GM19043 (cell line): ENCODE measurements at regions not wholly inside any gene's neighbourhood (a gene's known extent, or its start where the extent isn't known, plus 50 kb on each side); places are given as distances from the start of the nearest gene placed in this dataset.
A peak's percentile ranks its signal among the peaks of the same experiment; 100 is the strongest.
"Not testable (repeated sequence)": the region's sequence is repeated elsewhere in the genome, so short reads cannot be mapped to it uniquely, and the experiment has no call there.

Experiments used
- ATAC-seq: cut with Tn5 transposase; IDR thresholded peaks from one replicate; pipeline ENCODE4 v1.9.1; 2021; ENCODE audit warnings: low read depth; ENCODE audit not compliant: unreplicated experiment

GRCh38 chr1:219067350-219067712 lies 106.3 kb upstream of the LYPLAL1 start:
- no peak for ATAC-seq

GRCh38 chr1:219070395-219070794 lies 103.3 kb upstream of the LYPLAL1 start:
- not testable (repeated sequence) for ATAC-seq

GRCh38 chr1:219071209-219071608 lies 102.5 kb upstream of the LYPLAL1 start:
- no peak for ATAC-seq

DNA sequence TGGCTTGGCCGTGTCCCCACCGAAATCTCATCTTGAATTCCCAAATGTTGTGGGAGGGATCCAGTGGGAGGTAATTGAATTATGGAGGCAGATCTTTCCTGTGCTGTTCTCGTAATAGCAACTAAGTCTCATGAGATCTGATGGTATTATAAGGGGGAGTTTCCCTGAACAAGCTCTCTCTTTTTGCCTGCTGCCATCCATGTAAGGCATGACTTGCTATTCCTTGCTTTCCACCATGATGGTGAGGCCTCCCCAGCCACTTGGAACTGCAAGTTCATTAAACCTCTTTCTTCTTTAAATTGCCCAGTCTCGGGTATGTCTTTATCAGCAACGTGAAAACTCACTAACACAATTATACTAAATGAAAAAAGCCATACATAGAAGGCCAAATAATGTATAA lies 101.3 kb upstream of the LYPLAL1 start:
- ATAC-seq = no peak

DNA sequence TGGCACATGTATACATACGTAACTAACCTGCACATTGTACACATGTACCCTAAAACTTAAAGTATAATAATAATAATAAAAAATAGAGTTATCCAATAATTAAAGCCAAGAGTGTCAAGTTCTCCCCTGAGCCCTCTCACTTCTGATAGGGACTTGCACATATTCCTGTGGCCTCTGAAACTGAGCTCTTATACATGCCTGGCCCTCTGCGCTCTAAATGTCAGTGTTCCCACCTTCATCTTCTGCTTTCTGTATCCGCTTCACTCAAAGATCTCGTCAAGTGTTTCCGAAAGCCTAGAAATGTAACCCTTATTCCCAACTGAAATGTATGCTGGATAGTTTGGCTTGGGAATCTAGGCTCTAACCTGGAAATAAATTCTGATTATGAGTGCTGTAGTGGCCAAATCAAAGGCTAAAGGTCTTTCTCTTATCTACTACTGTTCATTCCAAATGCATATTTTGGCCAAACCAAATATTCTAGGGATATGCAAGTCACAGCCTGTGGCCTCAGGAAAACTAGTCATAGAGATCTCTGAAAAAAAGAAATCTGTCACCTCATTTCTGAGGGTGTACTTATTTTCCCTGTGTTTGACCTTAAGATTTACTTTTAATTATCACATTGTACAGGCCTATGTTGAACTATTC lies 99.5 kb upstream of the LYPLAL1 start:
- no peak for ATAC-seq

DNA sequence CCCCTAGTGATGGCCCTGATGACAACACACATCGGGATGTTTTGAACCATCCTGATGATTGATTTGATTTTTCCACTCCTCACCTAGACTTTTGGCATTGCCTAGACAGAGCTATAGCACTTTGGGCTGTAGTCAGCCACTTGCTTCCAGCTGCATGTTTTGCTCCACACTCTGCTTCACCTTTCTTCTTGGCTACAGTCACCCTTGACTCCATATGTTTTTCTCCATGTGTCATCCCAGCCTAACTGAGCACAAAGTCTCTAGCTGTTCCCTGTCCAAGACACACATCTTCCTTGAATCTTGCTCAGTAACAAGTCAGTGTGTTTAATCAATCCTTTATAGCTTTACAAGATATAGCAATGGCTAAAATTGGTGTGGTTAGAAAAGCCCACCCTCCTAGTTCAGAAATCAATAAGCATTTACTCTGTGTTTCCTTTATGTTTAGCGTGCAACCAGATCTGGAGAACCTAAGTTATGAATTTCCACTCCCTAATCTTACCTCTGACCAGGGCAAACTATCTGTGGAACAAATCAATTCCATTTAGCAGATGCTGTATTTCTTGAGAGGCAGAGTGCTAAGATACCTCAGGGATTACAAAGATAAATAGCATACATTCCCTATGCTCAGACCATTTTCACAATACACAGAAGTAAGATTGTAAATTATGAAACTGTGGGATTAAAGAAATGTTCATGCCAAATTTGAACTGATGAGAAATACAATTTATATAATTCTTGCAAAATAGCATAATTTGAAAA lies 98.4 kb upstream of the LYPLAL1 start:
- no peak for ATAC-seq

- no peak for ATAC-seq
Measured at GRCh38 chr1:219076326-219076937, 97.2 kb upstream of the LYPLAL1 start.

DNA sequence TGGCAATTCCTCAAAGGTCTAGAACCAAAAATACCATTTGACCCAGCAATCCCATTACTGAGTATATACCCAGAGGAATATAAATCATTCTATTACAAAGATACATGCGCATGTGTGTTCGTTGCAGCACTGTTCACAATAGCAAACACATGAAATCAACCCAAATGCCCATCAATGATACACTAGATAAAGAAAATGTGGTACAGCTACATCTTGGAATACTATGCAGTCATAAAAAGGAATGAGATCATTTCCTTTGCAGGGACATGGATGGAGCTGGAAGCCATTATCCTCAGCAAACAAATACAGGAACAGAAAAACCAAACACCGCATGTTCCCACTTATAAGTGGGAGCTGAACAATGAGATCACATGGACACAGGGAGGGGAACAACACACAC lies 95.9 kb upstream of the LYPLAL1 start:
- not testable (repeated sequence) for ATAC-seq

- peak; percentile 65 for ATAC-seq
Measured at GRCh38 chr1:219081943-219082925, 91.4 kb upstream of the LYPLAL1 start.

- ATAC-seq = no peak
Measured at GRCh38 chr1:219083631-219084030, 90.0 kb upstream of the LYPLAL1 start.

- no peak for ATAC-seq
Measured at GRCh38 chr1:219085082-219085481, 88.6 kb upstream of the LYPLAL1 start.

DNA sequence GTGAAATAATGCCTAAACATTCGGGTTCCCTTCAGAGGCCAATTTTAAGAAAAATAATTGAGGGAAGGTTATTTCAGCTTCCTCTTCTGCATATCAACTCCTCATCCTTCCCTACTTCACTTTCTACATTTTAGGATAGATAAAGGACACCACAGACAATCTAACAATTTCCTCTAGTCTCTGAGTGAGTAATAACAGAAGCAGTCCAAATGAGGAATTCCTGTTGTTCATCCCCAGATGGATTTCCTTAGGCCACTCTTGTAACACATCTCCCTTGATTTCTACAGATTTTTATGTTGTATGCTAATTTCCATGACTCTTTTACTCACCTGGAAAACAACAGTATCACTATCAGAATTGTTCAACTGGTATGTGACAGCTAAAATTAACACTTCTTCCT lies 87.7 kb upstream of the LYPLAL1 start:
- no peak for ATAC-seq

GRCh38 chr1:219086956-219087469 lies 86.7 kb upstream of the LYPLAL1 start:
- ATAC-seq = no peak

GRCh38 chr1:219088778-219089557 lies 84.7 kb upstream of the LYPLAL1 start:
- ATAC-seq = peak; percentile 64

DNA sequence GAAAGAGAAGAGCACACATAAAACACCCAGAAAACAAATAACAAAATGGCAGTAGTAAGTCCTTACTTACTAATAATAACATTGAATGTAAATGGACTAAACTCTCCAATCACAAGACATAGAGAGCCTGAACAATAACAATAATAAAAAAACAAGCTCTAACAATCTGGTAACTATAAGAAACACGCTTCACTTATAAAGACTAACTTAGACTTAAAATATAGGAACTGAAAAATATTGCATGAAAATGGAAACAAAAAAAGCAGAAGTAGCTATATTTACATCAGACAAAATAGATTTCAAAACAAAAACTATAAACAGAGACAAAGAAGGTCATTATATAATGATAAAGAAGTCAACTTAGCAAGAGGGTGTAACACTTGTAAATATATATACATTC lies 83.1 kb upstream of the LYPLAL1 start:
- peak; percentile 81 for ATAC-seq

DNA sequence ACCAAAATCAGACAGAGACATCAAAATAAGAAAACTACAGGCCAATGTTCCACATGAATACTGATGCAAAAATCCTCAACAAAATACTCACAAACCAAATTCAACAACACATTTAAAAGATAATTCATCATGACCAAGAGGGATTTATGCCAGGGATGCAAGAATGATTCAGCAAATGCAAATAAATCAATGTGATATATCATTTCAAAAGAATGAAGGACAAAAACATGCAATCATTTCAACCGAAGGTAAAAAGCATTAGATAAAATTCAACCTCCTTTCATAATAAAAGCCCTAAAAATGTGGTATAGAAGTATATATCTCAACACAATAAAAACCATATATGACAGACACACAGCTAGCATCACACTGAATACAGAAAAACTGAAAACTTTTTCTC lies 81.5 kb upstream of the LYPLAL1 start:
- no peak for ATAC-seq

DNA sequence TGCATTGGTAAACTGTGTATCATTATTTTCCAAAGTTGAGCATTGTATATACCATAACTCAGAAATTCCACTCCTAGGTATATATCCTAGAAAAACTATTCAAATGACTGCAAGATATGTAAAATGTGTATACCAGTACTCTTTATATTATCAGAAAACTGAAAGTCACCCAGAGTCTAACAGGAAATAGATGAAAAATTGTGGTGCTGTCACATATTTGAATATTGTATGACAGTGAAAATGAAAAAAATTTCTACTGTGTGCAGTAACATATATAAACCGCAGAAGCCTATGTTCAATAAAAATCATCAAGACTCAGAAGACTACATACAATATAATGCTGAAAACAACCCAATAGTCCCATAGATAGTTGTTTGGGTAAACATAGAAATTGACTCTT lies 74.4 kb upstream of the LYPLAL1 start:
- ATAC-seq = peak; percentile 69

GRCh38 chr1:219100059-219100458 lies 73.6 kb upstream of the LYPLAL1 start:
- ATAC-seq = no peak

- not testable (repeated sequence) for ATAC-seq
Measured at GRCh38 chr1:219102466-219102865, 71.2 kb upstream of the LYPLAL1 start.

GRCh38 chr1:219105893-219106292 lies 67.8 kb upstream of the LYPLAL1 start:
- ATAC-seq = no peak
